Neural cell (in vitro differentiated cells): ENCODE measurements at regions not wholly inside any gene's neighbourhood (a gene's known extent, or its start where the extent isn't known, plus 50 kb on each side); places are given as distances from the start of the nearest gene placed in this dataset.
"Not testable (repeated sequence)": the region's sequence is repeated elsewhere in the genome, so short reads cannot be mapped to it uniquely, and the experiment has no call there.

Experiments used
- EP300 ChIP-seq: fragments of 450-650 bp; conservative IDR thresholded peaks from 2 replicates; pipeline ENCODE4 v1.6.1; 2014; ENCODE audit warnings: antibody characterized with exemption, mild to moderate bottlenecking, moderate library complexity; ENCODE audit not compliant: poor library complexity, severe bottlenecking
- EZH2 ChIP-seq: fragments of 200-600, 300-800 bp; shearing (Covaris generic), sonication (generic); IDR thresholded peaks from 2 replicates; pipeline ENCODE4 v1.6.1; 2014; ENCODE audit warnings: antibody characterized with exemption, low read length, borderline replicate concordance, mild to moderate bottlenecking; ENCODE audit not compliant: insufficient read depth, poor library complexity, severe bottlenecking
- MXI1 ChIP-seq: fragments of 450-650 bp; conservative IDR thresholded peaks from 2 replicates; pipeline ENCODE4 v1.6.1; 2014; ENCODE audit warnings: antibody characterized with exemption, mild to moderate bottlenecking; ENCODE audit not compliant: poor library complexity, severe bottlenecking
- POLR2AphosphoS5 ChIP-seq: IDR thresholded peaks from 2 replicates; pipeline ENCODE4 v1.6.1; 2012
- RAD21 ChIP-seq: fragments of 450-650 bp; conservative IDR thresholded peaks from 2 replicates; pipeline ENCODE4 v1.6.1; 2014; ENCODE audit warnings: antibody characterized with exemption, mild to moderate bottlenecking, moderate library complexity
- SMC3 ChIP-seq: fragments of 450-650 bp; conservative IDR thresholded peaks from 2 replicates; pipeline ENCODE4 v1.6.1; 2014; ENCODE audit warnings: antibody characterized with exemption, mild to moderate bottlenecking, moderate library complexity; ENCODE audit not compliant: poor library complexity
- TAF1 ChIP-seq: IDR thresholded peaks from 2 replicates; pipeline ENCODE4 v1.6.1; 2012; ENCODE audit warnings: low read depth
- TF ChIP-seq, protein P1 (sequence below): fragments of 450-650 bp; IDR thresholded peaks from 2 replicates; pipeline ENCODE4 v1.5.1; 2014; ENCODE audit warnings: antibody characterized with exemption, mild to moderate bottlenecking, moderate library complexity; ENCODE audit not compliant: poor library complexity, severe bottlenecking
- TF ChIP-seq, protein P2 (sequence below): IDR thresholded peaks from 2 replicates; pipeline ENCODE4 v1.6.1; 2012; ENCODE audit warnings: borderline replicate concordance

DNA sequence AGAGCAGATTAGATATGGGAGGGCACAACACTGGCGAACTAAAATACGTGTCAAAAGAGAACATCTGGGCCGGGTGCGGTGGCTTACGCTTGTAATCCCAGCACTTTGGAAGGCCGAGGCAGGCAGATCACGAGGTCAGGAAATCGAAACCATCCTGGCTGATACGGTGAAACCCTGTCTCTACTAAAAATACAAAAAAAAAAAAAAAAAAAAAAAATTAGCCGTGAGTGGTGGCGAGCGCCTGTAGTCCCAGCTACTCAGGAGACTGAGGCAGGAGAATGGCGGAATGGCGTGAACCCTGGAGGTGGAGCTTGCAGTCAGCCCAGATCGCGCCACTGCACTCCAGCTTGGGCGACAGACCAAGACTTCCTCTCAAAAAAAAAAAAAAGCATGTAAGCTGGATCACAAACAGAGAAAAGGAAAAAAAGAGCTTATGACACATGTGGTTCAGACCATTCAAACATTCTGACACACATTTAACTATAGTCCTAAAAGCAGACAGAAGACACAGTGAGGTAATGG, 1716.9 kb downstream of the SI start:
- TF ChIP-seq, protein P1, sequence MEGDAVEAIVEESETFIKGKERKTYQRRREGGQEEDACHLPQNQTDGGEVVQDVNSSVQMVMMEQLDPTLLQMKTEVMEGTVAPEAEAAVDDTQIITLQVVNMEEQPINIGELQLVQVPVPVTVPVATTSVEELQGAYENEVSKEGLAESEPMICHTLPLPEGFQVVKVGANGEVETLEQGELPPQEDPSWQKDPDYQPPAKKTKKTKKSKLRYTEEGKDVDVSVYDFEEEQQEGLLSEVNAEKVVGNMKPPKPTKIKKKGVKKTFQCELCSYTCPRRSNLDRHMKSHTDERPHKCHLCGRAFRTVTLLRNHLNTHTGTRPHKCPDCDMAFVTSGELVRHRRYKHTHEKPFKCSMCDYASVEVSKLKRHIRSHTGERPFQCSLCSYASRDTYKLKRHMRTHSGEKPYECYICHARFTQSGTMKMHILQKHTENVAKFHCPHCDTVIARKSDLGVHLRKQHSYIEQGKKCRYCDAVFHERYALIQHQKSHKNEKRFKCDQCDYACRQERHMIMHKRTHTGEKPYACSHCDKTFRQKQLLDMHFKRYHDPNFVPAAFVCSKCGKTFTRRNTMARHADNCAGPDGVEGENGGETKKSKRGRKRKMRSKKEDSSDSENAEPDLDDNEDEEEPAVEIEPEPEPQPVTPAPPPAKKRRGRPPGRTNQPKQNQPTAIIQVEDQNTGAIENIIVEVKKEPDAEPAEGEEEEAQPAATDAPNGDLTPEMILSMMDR, result not testable (repeated sequence)
- TF ChIP-seq, protein P2, sequence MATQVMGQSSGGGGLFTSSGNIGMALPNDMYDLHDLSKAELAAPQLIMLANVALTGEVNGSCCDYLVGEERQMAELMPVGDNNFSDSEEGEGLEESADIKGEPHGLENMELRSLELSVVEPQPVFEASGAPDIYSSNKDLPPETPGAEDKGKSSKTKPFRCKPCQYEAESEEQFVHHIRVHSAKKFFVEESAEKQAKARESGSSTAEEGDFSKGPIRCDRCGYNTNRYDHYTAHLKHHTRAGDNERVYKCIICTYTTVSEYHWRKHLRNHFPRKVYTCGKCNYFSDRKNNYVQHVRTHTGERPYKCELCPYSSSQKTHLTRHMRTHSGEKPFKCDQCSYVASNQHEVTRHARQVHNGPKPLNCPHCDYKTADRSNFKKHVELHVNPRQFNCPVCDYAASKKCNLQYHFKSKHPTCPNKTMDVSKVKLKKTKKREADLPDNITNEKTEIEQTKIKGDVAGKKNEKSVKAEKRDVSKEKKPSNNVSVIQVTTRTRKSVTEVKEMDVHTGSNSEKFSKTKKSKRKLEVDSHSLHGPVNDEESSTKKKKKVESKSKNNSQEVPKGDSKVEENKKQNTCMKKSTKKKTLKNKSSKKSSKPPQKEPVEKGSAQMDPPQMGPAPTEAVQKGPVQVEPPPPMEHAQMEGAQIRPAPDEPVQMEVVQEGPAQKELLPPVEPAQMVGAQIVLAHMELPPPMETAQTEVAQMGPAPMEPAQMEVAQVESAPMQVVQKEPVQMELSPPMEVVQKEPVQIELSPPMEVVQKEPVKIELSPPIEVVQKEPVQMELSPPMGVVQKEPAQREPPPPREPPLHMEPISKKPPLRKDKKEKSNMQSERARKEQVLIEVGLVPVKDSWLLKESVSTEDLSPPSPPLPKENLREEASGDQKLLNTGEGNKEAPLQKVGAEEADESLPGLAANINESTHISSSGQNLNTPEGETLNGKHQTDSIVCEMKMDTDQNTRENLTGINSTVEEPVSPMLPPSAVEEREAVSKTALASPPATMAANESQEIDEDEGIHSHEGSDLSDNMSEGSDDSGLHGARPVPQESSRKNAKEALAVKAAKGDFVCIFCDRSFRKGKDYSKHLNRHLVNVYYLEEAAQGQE, result not testable (repeated sequence)
- not testable (repeated sequence) for TF ChIP-seq EZH2, MXI1, POLR2AphosphoS5, RAD21, TAF1, EP300, SMC3
